ENCODE measurements at regions not wholly inside any gene's neighbourhood (a gene's known extent, or its start where the extent isn't known, plus 50 kb on each side); places are given as distances from the start of the nearest gene placed in this dataset.

DNA sequence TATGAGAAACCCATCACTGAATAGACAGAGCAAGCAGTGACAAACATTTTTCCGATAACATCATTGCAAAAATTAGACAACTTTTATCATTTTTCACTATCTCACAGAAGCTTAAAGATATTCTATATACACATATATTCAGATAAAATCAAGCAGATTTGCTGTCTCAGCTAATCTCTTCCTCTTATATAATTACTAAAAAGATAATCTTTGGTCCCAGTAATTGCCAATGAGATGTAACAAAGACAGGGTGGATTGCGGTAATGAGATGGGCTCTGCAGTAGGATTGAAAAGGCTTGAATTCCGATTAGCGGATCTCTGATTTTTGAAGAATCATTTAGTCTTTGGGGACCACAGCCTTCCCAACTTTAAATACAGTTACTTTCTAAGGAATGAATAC is 63.5 kb downstream of the SYT4 start:
- DNase-seq (ENCODE audit: low read depth) = no peak

GRCh38 chr18:43211059-43211458 is 66.2 kb downstream of the SYT4 start:
- H3K4me3 ChIP-seq (ENCODE audit: low read depth, low read length) = no peak overlapping the region
- no peak for DNase-seq (ENCODE audit: low read depth)

More for the DNA sequence above, 63.5 kb downstream of the SYT4 start:
- H3K4me3 ChIP-seq (ENCODE audit: low read depth, low read length) = no peak overlapping the region

DNA sequence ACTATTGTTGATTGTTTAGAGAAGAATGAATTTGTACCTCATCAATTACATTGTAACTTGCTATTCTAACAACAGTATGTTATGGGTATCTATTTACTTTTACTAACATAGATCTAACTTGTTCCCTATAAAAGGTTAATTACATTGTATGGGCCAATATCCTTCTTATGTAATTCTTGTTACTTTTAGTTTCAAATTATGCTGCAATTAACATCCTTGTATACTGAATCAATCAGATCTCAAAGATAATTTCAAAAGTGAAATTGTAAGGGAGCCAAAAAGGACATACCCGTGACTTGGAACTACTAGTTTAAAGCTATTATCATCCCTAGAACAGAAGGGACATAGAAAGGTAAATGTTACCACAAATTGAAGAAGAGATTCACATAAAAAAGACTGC is 79.9 kb upstream of the RIT2 start:
- H3K4me3 ChIP-seq (ENCODE audit: low read depth, low read length) = no peak overlapping the region
- no peak for DNase-seq (ENCODE audit: low read depth)

- DNase-seq (ENCODE audit: low read depth) = no peak
- no peak overlapping the region for H3K4me3 ChIP-seq (ENCODE audit: low read depth, low read length)
Measured at GRCh38 chr18:43193336-43193735, 77.9 kb upstream of the RIT2 start.

DNA sequence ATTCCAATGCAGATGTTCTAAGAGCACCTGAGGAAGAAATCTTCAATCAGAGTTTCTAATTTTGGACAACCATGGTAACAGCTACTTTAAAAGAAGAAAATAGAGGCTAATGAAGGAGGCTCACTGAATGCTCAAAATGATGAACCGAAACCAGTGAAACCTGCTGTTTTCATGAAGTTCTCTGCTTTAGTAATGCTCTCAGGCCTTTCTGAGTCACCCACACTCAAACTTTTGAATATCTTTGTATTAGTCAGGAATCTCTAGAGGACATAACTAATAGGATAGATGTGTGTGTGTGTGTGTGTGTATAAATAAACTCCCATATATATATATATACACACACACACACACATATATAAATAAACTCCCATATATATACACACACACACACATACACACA is 76.9 kb upstream of the RIT2 start:
- H3K4me3 ChIP-seq (ENCODE audit: low read depth, low read length) = no peak overlapping the region
- DNase-seq (ENCODE audit: low read depth) = peak; percentile 36

DNA sequence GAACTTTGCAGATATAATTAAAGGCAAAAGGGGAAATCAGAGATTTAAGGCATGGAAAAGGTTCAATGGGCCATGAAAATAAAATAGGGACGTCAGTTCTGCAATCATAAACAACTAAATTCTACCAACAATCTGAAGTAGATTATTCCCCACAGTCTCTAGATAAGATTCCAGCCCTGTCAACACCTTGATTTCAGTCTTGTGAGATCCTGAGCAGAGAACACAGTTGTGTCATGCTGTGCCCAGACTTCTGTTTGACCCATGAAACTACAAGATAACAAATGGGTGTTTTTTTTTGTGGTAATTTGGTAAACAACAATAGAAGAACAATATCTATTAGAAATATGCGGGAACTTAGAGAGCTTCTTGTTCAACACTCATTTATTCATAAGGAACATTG is 66.2 kb upstream of the RIT2 start:
- H3K4me3 ChIP-seq (ENCODE audit: low read depth, low read length) = no peak overlapping the region
- DNase-seq (ENCODE audit: low read depth) = no peak

DNA sequence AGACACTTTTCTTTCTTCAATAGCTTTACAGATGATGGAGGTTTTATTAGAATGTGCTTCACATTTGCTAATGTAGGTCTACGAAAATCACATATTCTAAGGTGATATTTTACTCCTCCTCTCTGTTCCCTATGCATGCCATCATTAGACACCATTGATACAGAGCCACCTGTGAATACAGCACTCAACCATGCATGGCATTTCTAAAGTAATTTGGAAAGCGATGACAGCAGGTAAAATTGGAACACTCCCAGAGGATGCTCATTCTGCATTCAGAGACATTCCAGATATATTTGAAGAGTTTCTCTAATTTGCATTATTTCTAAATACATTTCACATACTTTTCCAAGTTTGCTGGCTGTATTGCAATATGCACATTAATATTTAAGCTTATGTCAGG is 65.3 kb upstream of the RIT2 start:
- no peak overlapping the region for H3K4me3 ChIP-seq (ENCODE audit: low read depth, low read length)

DNA sequence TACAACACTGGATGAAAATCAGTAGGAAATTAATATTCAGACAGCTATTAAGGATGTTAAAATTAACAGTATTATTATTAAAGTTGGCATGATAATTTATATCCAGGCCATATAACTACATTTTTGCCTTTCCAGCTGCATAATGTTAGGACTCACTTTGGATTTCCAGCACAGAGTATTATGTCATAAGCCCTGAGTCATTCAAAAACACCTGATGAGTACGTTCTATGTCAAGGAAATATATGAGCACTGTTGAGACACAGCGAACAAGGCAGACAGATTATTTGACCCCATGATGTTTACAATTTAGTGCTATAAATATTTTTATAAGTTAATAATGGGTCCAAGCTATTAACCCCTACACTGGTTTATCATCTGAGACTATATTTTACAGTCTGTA is 59.8 kb upstream of the RIT2 start:
- no peak for DNase-seq (ENCODE audit: low read depth)
- H3K4me3 ChIP-seq (ENCODE audit: low read depth, low read length) = no peak overlapping the region

More for the DNA sequence above, 65.3 kb upstream of the RIT2 start:
- no peak for DNase-seq (ENCODE audit: low read depth)

- H3K4me3 ChIP-seq (ENCODE audit: low read depth, low read length) = no peak overlapping the region
- DNase-seq (ENCODE audit: low read depth) = no peak
Measured at GRCh38 chr18:43170586-43170985, 55.1 kb upstream of the RIT2 start.

Data from skeletal muscle cell (primary cell).